ENCODE measurements at regions not wholly inside any gene's neighbourhood (a gene's known extent, or its start where the extent isn't known, plus 50 kb on each side); places are given as distances from the start of the nearest gene placed in this dataset.
A peak's percentile ranks its signal among the peaks of the same experiment; 100 is the strongest.

DNA sequence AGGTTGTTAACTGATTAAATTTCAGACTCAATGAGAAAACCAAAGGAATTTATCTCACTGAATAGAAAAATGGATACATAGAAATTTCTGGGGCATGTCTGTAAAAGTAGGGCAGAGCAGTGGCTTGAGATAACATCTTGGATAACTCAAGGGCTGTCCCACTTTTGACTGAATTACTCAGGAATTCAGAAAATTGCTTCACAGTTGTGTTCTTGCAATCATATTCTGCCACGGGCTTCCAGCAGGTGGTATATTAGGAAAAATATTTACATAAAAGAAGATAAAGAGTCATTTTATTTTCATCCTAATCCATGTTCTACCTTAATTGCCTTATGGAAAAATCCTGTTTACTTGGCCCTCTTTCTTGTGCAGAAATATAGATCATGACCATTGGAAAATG is 156.4 kb upstream of the AKIRIN2 start:
- DNase-seq, result no peak

DNA sequence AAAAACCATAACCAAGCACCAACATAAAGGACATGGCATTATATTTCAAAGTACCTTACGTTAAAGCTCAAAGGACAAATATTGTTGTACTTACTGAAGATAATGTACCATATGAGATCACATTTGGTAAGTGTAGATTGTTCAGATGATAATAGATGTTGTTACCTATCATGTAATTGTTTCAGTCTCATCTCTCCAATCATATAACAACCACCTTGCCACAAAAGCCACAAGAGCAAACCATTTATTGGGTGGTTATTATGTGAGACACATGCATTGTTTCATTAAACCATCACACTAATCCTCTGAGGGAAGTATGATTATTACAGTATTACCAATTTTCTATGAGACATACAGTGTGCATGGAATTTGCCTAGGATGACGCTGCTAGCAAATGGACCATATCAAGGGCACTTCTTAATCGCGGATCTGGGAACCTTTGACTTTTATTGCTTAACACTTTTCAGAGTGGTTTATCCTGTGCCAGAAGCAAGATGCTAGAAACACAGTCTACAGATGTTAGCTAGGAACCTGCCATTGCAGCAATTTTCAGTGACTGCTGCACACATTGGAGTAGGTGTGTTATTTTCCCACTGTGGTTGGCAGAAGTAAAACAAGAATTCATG is 149.8 kb upstream of the AKIRIN2 start:
- DNase-seq, result no peak

- DNase-seq, result peak in 1 of 56 donors; percentile 5
Observed at GRCh38 chr6:87848616-87849015, 146.6 kb upstream of the AKIRIN2 start.

DNA sequence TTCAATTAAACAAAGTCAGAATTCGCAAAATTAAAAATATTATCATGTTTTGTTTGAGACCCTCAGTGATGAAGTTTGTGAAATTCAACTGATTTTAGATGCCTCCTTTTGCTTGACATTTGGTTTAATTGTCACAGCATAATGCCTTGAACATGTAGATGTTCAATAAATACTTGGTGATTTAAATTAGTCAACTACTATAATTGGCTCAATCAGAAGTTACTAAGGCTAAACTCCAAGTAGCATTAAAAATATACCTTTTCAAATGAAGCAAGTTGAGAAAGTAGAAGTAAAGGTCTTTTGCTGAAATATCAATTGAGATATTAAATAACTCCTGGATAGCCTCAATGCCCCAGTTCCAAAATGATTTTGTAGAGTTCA is 145.8 kb upstream of the AKIRIN2 start:
- DNase-seq, result no peak

DNA sequence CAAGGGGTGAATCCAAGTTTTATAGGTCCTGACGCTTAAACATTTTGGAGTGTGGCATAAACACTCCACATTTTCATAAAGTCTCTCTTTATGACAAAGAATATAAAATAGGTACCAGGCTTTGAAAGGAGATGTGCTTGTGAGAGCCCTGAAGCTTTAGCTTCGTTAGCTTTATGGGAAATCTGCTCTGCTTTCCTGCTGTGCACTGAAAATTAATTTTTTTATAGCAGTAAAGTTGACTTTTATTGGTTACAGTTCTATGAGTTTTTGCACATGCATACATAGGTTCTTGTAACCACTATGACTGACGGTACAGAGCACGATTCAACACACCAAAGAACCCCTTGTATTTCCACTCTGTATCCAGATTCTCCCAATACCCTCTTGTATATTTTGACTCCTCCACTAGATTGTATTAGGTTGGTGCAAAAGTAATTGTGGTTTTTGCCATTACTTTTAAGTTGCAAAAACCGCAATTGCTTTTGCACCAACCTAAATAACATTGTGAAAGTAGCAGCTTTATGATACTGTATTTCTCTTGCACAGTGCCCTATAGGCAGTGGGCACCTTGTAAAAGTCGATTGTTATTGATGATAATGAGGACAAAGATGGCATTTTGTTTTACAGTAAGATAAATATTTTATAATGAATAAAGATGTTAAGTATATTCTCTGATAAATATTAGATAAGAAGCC is 145.2 kb upstream of the AKIRIN2 start:
- DNase-seq, result no peak

DNA sequence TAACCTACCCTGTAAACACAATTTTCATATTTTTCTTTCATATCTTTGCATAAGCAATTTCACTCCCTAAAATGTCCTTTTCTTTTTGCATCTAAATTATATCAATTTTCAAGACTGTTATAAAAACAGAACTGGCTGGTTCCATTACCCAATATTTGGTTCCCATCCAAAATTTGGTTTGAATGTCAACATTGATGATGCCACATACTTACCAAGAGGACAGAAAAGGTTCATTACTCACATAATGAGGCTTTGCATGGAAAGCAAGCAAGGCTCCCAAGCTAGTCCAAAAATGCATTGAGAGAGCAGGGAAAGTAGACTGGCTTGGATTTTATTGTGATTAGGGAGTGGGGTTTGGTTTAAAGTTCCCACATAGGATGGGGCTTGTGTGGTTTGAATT is 144.4 kb upstream of the AKIRIN2 start:
- DNase-seq, result no peak

GRCh38 chr6:87840324-87840723 is 138.3 kb upstream of the AKIRIN2 start:
- no peak for DNase-seq

GRCh38 chr6:87837876-87838275 is 135.8 kb upstream of the AKIRIN2 start:
- no peak for DNase-seq

DNA sequence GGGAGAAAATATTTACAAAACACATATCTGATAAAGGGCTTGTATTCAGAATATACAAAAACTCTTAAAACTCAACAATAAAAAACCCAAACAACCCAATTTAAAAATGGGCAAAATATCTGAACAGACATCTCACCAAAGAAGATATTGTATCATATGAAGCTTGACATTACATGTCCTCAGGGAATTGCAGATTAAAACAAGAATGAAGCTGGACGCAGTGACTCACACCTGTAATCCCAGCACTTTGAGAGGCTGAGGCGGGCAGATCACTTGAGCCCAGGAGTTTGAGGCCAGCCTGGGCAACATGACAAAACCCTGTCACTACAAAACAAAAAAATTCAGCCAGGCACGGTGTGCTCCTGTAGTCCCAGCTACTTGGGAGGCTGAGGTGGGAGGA is 135.4 kb upstream of the AKIRIN2 start:
- no peak for DNase-seq

DNA sequence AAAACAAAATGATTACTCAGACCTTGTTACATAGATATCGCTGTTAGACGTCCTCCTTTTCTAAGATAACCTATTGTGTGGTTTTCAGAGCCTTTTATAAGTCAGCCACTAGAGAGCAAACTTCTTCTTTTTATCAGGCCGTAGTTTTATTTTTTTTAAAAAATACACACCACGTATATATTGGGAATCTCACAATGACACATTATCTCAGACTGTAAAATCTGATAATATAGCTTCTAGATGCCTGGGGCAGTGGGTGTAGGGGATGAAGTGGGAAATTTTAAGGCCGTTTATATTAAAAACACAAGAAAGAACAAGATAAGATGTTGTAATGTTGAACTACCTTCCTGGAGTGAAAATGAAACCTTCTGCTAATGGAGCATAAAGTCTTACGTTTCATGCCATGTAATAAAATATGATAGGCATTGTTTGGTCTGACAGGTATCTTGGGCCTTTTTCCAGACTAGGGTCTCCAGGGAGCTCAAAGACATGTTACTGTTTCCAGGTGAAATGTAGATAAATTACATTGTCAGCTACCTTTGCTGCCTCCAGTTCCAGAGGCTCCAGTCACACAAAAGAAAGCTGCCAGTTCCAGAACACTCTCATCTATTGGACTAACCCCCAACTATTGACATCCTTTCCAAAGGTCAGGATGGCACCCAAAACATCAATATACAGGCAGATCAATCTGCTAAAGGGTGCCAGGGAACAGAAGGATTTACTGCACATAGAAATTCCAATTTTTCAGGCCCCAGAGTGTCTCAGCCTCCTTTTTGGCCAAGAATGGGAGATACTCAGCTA is 130.2 kb upstream of the AKIRIN2 start:
- no peak for DNase-seq

GRCh38 chr6:87830907-87831306 is 128.9 kb upstream of the AKIRIN2 start:
- no peak for DNase-seq

DNA sequence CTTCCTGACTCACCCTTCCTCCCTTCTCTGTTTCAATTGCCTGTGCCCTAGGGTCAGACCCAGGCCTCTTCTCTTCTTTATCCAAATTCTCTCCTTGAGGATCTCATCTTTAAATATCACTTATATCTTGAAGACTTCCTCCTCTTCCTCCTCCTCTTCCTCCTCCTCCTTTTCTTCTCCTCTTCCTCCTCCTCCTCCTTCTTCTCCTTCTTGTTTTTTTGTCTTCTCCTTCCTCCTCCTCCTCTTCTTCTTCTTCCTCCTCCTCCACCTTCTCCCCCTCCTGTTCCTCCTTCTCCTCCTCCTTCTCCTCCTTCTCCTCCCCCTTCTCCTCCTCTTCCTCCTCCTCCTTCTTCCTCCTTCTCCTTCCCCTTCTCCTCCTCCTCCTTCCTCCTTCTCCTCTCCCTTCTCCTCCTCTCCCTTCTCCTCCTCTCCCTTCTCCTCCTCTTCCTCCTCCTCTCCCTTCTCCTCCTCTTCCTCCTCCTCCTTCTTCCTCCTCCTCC is 127.6 kb upstream of the AKIRIN2 start:
- no peak for DNase-seq

DNA sequence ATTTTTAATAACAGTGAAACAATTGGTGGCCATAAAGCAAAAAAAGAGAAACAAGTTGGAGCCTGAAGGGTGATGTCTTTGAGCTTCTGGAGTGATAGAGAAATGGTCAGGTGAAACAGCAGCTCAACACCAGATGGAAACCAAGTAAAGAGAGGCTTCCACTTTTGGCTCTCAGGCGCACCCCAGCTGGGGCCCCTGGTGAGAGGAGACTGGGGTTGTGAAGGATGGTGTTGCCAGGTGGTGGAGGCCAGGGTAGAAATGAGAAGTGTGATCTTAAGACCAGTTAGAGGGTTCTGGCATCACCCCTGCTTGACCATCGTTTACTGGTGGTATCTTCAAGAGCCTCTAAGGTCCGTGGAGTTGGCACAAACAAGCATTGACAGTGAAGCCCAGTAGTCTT is 126.0 kb upstream of the AKIRIN2 start:
- no peak for DNase-seq

DNA sequence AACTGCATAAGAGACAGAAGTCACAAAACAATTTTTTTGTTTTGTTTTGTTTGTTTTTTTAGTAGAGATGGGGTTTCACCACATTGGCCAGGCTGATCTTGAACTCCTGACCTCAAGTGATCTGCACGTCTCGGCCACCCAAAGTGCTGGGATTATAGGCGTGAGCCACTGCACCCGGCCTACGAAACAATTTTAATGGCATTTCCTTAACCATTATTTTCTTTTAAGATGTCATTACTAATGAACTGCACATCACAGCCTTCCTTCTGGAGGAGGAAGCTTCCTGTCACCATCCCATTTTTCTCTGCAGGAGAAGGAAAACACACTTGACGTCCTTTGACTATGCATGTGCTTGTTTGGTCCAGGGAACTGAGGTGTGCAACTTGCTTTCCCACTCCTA is 125.3 kb upstream of the AKIRIN2 start:
- no peak for DNase-seq

GRCh38 chr6:87826424-87826823 is 124.4 kb upstream of the AKIRIN2 start:
- DNase-seq, result no peak

GRCh38 chr6:87825821-87826221 is 123.8 kb upstream of the AKIRIN2 start:
- DNase-seq, result no peak

GRCh38 chr6:87824958-87825491 is 123.0 kb upstream of the AKIRIN2 start:
- DNase-seq, result no peak

GRCh38 chr6:87822011-87822410 is 120.0 kb upstream of the AKIRIN2 start:
- no peak for DNase-seq

DNA sequence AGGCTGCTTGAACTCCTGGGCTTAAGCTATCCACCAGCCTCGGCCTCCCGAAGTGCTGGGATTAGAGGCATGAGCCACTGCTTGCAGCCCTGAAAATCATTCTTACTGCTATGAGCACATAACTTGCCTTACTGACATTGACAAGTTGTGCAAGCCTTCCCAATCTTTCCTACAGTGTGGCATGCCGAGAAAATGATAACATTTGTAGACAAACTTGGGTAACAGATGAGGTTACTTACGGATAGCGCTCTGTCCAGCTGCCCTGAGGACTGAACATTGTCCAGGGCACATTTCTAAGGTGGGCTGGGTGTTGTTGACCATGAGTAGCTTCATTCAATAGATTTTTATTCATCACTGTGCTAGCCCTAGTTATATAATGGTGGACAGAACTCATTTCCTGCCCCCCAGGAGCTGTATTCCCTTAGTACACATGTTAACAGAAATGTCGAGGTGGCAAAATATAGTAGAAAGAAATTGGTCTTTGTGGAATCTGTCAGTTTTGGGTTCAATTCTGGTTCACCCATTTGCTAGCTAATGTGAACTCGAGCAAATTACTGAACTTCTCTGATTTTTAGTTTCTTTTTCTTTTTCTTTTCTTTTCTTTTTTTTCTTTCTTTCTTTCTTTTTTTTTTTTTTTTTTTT is 118.4 kb upstream of the AKIRIN2 start:
- DNase-seq, result no peak

DNA sequence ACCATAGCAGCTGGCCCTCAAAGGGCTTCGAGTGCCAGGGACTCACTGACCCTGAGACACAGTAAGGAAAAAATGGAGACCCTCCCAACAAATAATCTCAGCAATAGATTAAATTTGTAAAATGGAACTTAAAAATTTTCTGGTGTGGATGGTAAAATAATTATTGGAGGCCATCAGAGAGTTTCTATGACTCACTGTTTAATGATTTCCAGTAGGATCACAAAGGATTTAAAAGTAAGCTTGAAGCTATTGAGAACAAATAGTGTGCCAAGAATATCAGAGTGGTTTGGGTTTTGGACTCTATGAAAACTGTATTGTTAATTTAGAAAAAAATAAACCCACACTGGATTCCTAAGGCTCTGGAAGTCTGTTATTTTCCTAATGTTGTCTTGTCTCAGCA is 115.2 kb upstream of the AKIRIN2 start:
- DNase-seq, result no peak

- no peak for DNase-seq
Observed at GRCh38 chr6:87815449-87815848, 113.4 kb upstream of the AKIRIN2 start.
